B cell (primary cell): ENCODE measurements at regions not wholly inside any gene's neighbourhood (a gene's known extent, or its start where the extent isn't known, plus 50 kb on each side); places are given as distances from the start of the nearest gene placed in this dataset.

Source experiments
- EZH2 ChIP-seq: IDR thresholded peaks from 2 replicates; pipeline ENCODE4 v1.6.1; 2012; ENCODE audit warnings: borderline replicate concordance, low read depth, mild to moderate bottlenecking, moderate library complexity, low read length; ENCODE audit not compliant: insufficient read depth, poor library complexity, severe bottlenecking
- TF ChIP-seq, protein P1 (sequence below): fragments of 200-600 bp; IDR thresholded peaks from one replicate; pipeline ENCODE4 v1.8.0; 2022; ENCODE audit warnings: antibody characterized with exemption, mild to moderate bottlenecking

DNA sequence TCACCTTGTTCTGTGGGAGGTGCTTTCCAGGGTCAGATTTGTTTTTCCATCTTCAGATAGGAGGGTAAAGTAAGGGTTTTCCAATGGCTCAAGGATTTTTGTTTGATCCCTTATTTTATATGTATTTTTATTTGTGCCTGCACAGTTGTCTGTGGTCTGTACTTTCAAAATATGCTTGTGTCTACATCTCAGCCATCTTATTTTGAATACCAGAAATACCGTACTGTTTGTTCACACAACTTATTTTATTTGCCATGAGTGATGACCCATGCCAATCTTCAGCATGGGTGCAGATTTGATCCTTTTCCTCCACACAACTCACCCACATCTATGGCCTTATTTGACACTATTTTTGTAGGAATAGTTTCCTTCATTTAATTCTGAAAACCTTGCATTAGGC lies 72.2 kb upstream of the PTCHD4 start:
- no peak for TF ChIP-seq EZH2
- TF ChIP-seq, protein P1, sequence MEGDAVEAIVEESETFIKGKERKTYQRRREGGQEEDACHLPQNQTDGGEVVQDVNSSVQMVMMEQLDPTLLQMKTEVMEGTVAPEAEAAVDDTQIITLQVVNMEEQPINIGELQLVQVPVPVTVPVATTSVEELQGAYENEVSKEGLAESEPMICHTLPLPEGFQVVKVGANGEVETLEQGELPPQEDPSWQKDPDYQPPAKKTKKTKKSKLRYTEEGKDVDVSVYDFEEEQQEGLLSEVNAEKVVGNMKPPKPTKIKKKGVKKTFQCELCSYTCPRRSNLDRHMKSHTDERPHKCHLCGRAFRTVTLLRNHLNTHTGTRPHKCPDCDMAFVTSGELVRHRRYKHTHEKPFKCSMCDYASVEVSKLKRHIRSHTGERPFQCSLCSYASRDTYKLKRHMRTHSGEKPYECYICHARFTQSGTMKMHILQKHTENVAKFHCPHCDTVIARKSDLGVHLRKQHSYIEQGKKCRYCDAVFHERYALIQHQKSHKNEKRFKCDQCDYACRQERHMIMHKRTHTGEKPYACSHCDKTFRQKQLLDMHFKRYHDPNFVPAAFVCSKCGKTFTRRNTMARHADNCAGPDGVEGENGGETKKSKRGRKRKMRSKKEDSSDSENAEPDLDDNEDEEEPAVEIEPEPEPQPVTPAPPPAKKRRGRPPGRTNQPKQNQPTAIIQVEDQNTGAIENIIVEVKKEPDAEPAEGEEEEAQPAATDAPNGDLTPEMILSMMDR: no peak
